H1 (cell line): ENCODE measurements at regions not wholly inside any gene's neighbourhood (a gene's known extent, or its start where the extent isn't known, plus 50 kb on each side); places are given as distances from the start of the nearest gene placed in this dataset.

Experiments used
- CTCF ChIP-seq, 3 experiments: IDR thresholded peaks; 1 replicate in 2 of 3; 2 replicates in 1 of 3; pipeline versions ENCODE4 v1.5.1 to v1.6.1; 2011; ENCODE audit warnings: low read length in 3 of 3, mild to moderate bottlenecking in 3 of 3, inconsistent platforms in 2 of 3, low read depth in 1 of 3, moderate library complexity in 1 of 3; ENCODE audit not compliant: insufficient read depth in 1 of 3; ENCODE audit errors: control extremely low read depth in 1 of 3
- RAD21 ChIP-seq, 2 experiments: IDR thresholded peaks in 1 of 2; conservative IDR thresholded peaks in 1 of 2; 2 replicates each; pipeline ENCODE4 v1.6.1; 2011; ENCODE audit warnings: low read depth in 2 of 2, low read length in 2 of 2, improper control_type of control experiment in 1 of 2, inconsistent platforms in 1 of 2, mild to moderate bottlenecking in 1 of 2, moderate library complexity in 1 of 2
- SIRT6 ChIP-seq: IDR thresholded peaks from one replicate; pipeline ENCODE4 v1.7.1; 2012; ENCODE audit warnings: low read length, inconsistent platforms
- SP1 ChIP-seq: IDR thresholded peaks from 2 replicates; pipeline ENCODE4 v1.6.1; 2011; ENCODE audit warnings: low read depth, low read length
- USF2 ChIP-seq: IDR thresholded peaks from 2 replicates; pipeline ENCODE4 v1.6.1; 2011; ENCODE audit warnings: low read length, improper control_type of control experiment

GRCh38 chr2:237194081-237194480 lies 108.4 kb downstream of the COPS8 start (continued):
- TF ChIP-seq USF2 (no peak), SP1 (no peak), CTCF (IDR thresholded peaks at IDR 0.05; ENCODE audit: control extremely low read depth in 1 of 3, insufficient read depth in 1 of 3, low read depth in 1 of 3, low read length in 3 of 3) (no peak), RAD21 (IDR thresholded peaks at IDR 0.05 in 1 of 2, conservative IDR thresholded peaks at IDR 0.05 in 1 of 2; ENCODE audit: low read depth in 2 of 2, low read length in 2 of 2) (no peak), SIRT6 (no peak)
